ENCODE measurements at regions not wholly inside any gene's neighbourhood (a gene's known extent, or its start where the extent isn't known, plus 50 kb on each side); places are given as distances from the start of the nearest gene placed in this dataset.

DNA sequence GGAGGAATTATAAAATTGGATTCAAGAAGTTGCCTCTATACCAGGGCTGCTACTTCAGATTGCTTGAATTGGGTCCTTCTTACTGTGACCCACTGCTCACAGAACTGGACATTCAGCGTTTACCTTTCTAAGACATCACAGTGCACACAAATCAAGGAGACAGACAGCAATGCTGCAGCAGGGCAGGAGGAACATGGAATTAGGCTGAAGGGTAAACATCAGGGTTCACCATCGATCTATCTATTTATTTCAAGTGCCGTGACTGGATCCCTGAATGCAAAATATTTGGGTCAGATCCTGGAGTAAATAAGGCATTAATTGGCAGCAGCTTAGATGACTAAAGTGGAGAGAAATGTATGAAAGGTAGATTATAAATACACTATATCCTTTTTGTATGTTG, 76.9 kb upstream of the HMGA2 start:
- TF ChIP-seq, protein P1, sequence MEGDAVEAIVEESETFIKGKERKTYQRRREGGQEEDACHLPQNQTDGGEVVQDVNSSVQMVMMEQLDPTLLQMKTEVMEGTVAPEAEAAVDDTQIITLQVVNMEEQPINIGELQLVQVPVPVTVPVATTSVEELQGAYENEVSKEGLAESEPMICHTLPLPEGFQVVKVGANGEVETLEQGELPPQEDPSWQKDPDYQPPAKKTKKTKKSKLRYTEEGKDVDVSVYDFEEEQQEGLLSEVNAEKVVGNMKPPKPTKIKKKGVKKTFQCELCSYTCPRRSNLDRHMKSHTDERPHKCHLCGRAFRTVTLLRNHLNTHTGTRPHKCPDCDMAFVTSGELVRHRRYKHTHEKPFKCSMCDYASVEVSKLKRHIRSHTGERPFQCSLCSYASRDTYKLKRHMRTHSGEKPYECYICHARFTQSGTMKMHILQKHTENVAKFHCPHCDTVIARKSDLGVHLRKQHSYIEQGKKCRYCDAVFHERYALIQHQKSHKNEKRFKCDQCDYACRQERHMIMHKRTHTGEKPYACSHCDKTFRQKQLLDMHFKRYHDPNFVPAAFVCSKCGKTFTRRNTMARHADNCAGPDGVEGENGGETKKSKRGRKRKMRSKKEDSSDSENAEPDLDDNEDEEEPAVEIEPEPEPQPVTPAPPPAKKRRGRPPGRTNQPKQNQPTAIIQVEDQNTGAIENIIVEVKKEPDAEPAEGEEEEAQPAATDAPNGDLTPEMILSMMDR (IDR thresholded peaks at IDR 0.05; ENCODE audit: borderline replicate concordance) = no peak
- H3K27me3 ChIP-seq (ENCODE audit: low read depth) = peaks cover 75% of the 10 kb centered on the region
- intact Hi-C loops (cut with micrococcal nuclease) = no loop called here
- H3K36me3 ChIP-seq = no peaks in the 10 kb centered on the region
- no peak for DNase-seq
- H3K4me3 ChIP-seq = no peak overlapping the region
- H3K27ac ChIP-seq (replicated peaks) = no peak overlapping the region
- peaks cover 4% of the 10 kb centered on the region for H3K4me1 ChIP-seq
- no peaks in the 10 kb centered on the region for H3K9me3 ChIP-seq (replicated peaks)

GRCh38 chr12:65748332-65748731, 76.0 kb upstream of the HMGA2 start:
- Histone ChIP-seq H3K27me3 (ENCODE audit: low read depth) (peaks cover 72% of the 10 kb centered on the region), H3K36me3 (no peaks in the 10 kb centered on the region), H3K4me3 (no peak overlapping the region), H3K4me1 (no peaks in the 10 kb centered on the region), H3K27ac (replicated peaks) (no peak overlapping the region), H3K9me3 (replicated peaks) (no peaks in the 10 kb centered on the region)
- intact Hi-C loops (cut with micrococcal nuclease) = no loop called here
- DNase-seq = no peak
- TF ChIP-seq, protein P1 (IDR thresholded peaks at IDR 0.05; ENCODE audit: borderline replicate concordance) = no peak

- H3K4me1 ChIP-seq = no peaks in the 10 kb centered on the region
- no peak for DNase-seq
- peaks cover 70% of the 10 kb centered on the region for H3K27me3 ChIP-seq (ENCODE audit: low read depth)
- H3K36me3 ChIP-seq = no peaks in the 10 kb centered on the region
- H3K27ac ChIP-seq (replicated peaks) = no peak overlapping the region
- TF ChIP-seq, protein P1 (IDR thresholded peaks at IDR 0.05; ENCODE audit: borderline replicate concordance) = no peak
- no peaks in the 10 kb centered on the region for H3K9me3 ChIP-seq (replicated peaks)
- intact Hi-C loops (cut with micrococcal nuclease) = no loop called here
- H3K4me3 ChIP-seq = no peak overlapping the region
Observed at GRCh38 chr12:65754290-65754689, 70.0 kb upstream of the HMGA2 start.

- DNase-seq = no peak
- Histone ChIP-seq H3K4me3 (no peak overlapping the region), H3K27ac (replicated peaks) (no peak overlapping the region), H3K4me1 (no peaks in the 10 kb centered on the region), H3K9me3 (replicated peaks) (no peaks in the 10 kb centered on the region), H3K36me3 (no peaks in the 10 kb centered on the region), H3K27me3 (ENCODE audit: low read depth) (peaks cover 69% of the 10 kb centered on the region)
- TF ChIP-seq, protein P1 (IDR thresholded peaks at IDR 0.05; ENCODE audit: borderline replicate concordance) = no peak
- intact Hi-C loops (cut with micrococcal nuclease) = no loop called here
Observed at GRCh38 chr12:65754744-65755595, 69.3 kb upstream of the HMGA2 start.

DNA sequence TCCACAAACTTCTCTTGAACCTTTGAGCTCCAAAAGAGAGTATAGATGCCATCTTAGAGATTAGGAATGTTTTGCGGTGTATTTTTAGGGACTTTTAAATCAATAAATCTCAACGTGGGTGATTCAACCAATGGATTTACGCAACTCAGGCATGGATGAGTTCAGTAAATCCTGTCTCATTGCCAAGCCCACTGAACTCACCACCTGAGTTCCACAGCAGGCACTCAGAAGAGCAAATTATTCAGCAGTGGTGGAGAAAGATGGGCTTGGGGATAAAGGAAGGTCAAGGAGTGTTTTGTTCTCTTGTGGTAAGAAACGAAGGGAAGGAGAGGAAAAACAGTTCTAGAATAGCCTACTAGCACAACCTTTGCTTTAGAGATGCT, 68.7 kb upstream of the HMGA2 start:
- DNase-seq = no peak
- no peaks in the 10 kb centered on the region for H3K4me1 ChIP-seq
- intact Hi-C loops (cut with micrococcal nuclease) = no loop called here
- TF ChIP-seq, protein P1 (IDR thresholded peaks at IDR 0.05; ENCODE audit: borderline replicate concordance) = no peak
- H3K36me3 ChIP-seq = no peaks in the 10 kb centered on the region
- no peak overlapping the region for H3K4me3 ChIP-seq
- peaks cover 64% of the 10 kb centered on the region for H3K27me3 ChIP-seq (ENCODE audit: low read depth)
- H3K27ac ChIP-seq (replicated peaks) = no peak overlapping the region
- no peaks in the 10 kb centered on the region for H3K9me3 ChIP-seq (replicated peaks)

Measured in left ventricle myocardium inferior (tissue), 1 donor.